ENCODE measurements at regions not wholly inside any gene's neighbourhood (a gene's known extent, or its start where the extent isn't known, plus 50 kb on each side); places are given as distances from the start of the nearest gene placed in this dataset.

- POLR2A ChIA-PET, result no interaction called here
- CTCF ChIA-PET, result no interaction called here
- in situ Hi-C loops (cut with HindIII; ENCODE audit: low pct_unique_long_range_greater_than_20kb, low sequenced_read_pairs) (no loop called here), intact Hi-C loops (cut with micrococcal nuclease; ENCODE audit: unreplicated experiment) (no loop called here)
- Histone ChIP-seq H3K36me3 (ENCODE audit: control insufficient read depth, insufficient read depth, low read length) (no peaks in the 10 kb centered on the region), H3K4me3 (ENCODE audit: low read depth in 2 of 2, low read length in 2 of 2) (no peak overlapping the region), H3K27ac (ENCODE audit: low read length) (no peak overlapping the region), H3K9me3 (ENCODE audit: control insufficient read depth, insufficient read depth, low read depth, low read length) (no peaks in the 10 kb centered on the region), H3K4me1 (ENCODE audit: control insufficient read depth, insufficient read depth, low read length) (no peaks in the 10 kb centered on the region), H3K27me3 (ENCODE audit: control insufficient read depth, insufficient read depth, low read length) (no peaks in the 10 kb centered on the region)
- DNase-seq (ENCODE audit: low read depth, low spot score) (no peak), ATAC-seq (no peak)
- TF ChIP-seq SIN3A (IDR thresholded peaks at IDR 0.05; ENCODE audit: borderline replicate concordance, insufficient read depth, low read depth, low read length), result no peak
- TF ChIP-seq TCF7L2 (IDR thresholded peaks at IDR 0.05; ENCODE audit: low read depth, low read length), result no peak
- TF ChIP-seq POLR2AphosphoS5 (IDR thresholded peaks at IDR 0.05; ENCODE audit: low read depth, low read length), result no peak
- TF ChIP-seq, protein P1, sequence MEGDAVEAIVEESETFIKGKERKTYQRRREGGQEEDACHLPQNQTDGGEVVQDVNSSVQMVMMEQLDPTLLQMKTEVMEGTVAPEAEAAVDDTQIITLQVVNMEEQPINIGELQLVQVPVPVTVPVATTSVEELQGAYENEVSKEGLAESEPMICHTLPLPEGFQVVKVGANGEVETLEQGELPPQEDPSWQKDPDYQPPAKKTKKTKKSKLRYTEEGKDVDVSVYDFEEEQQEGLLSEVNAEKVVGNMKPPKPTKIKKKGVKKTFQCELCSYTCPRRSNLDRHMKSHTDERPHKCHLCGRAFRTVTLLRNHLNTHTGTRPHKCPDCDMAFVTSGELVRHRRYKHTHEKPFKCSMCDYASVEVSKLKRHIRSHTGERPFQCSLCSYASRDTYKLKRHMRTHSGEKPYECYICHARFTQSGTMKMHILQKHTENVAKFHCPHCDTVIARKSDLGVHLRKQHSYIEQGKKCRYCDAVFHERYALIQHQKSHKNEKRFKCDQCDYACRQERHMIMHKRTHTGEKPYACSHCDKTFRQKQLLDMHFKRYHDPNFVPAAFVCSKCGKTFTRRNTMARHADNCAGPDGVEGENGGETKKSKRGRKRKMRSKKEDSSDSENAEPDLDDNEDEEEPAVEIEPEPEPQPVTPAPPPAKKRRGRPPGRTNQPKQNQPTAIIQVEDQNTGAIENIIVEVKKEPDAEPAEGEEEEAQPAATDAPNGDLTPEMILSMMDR (IDR thresholded peaks at IDR 0.05), result no peak
- TF ChIP-seq REST (IDR thresholded peaks at IDR 0.05; ENCODE audit: insufficient read depth in 1 of 2, low read depth in 2 of 2, low read length in 1 of 2), result no peak
- BruUV-seq (replicated peaks), result no TSS peak
Measured at GRCh38 chr1:213585402-213585801, 402.4 kb upstream of the PROX1 start.

DNA sequence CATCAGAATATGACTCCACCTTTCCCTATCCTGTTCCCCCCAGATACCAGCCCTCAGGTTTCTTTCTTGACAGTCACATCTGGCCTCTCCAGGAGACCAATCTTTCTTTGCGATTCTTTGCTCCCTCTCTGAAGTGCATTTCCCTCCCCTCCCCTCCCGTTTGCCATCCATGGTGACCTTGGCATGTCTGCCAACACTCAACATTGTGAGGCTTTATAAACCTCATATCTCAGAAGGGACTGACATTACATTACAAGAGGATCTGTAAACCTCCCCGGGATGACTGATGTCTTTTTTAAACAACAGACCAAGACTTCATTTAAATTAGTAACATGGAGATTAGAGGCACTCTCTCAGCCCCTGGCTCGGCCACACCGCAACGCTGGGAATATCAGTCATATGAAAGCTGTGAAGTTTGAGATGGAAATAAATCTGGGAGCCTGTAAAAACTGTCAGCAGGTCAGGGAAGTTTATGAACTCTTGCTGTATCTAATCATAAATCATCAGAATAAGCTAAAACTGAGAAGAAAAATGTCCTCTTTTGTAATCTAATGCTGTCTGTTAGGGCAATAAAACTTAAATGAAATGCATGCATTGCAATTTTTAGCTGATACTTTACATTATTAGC lies 401.7 kb upstream of the PROX1 start:
- DNase-seq (ENCODE audit: low read depth, low spot score), result no peak
- CTCF ChIA-PET, result no interaction called here
- Histone ChIP-seq H3K36me3 (ENCODE audit: control insufficient read depth, insufficient read depth, low read length) (no peaks in the 10 kb centered on the region), H3K9me3 (ENCODE audit: control insufficient read depth, insufficient read depth, low read depth, low read length) (no peaks in the 10 kb centered on the region), H3K4me3 (ENCODE audit: low read depth in 2 of 2, low read length in 2 of 2) (no peak overlapping the region), H3K4me1 (ENCODE audit: control insufficient read depth, insufficient read depth, low read length) (no peaks in the 10 kb centered on the region), H3K27ac (ENCODE audit: low read length) (no peak overlapping the region), H3K27me3 (ENCODE audit: control insufficient read depth, insufficient read depth, low read length) (no peaks in the 10 kb centered on the region)
- in situ Hi-C loops (cut with HindIII; ENCODE audit: low pct_unique_long_range_greater_than_20kb, low sequenced_read_pairs), result no loop called here
- no TSS peak for BruUV-seq (replicated peaks)
- no peak for ATAC-seq
- intact Hi-C loops (cut with micrococcal nuclease; ENCODE audit: unreplicated experiment), result no loop called here
- POLR2A ChIA-PET, result no interaction called here
- TF ChIP-seq SIN3A (IDR thresholded peaks at IDR 0.05; ENCODE audit: borderline replicate concordance, insufficient read depth, low read depth, low read length) (no peak), REST (IDR thresholded peaks at IDR 0.05; ENCODE audit: insufficient read depth in 1 of 2, low read depth in 2 of 2, low read length in 1 of 2) (no peak), TCF7L2 (IDR thresholded peaks at IDR 0.05; ENCODE audit: low read depth, low read length) (no peak), POLR2AphosphoS5 (IDR thresholded peaks at IDR 0.05; ENCODE audit: low read depth, low read length) (no peak)
- TF ChIP-seq, protein P1 (IDR thresholded peaks at IDR 0.05), result no peak

Data from Panc1 (cell line).